Spleen (tissue), 7 donors: ENCODE measurements at regions not wholly inside any gene's neighbourhood (a gene's known extent, or its start where the extent isn't known, plus 50 kb on each side); places are given as distances from the start of the nearest gene placed in this dataset.

Experiments
- POLR2A ChIP-seq, 3 donors: fragments of 450-650 bp; IDR thresholded peaks; one replicate each; pipeline ENCODE4 v1.5.1; 2017; ENCODE audit warnings: antibody characterized with exemption in 3 of 3, mild to moderate bottlenecking in 1 of 3
- TF ChIP-seq, protein P1 (sequence below), 11 experiments: fragments of 200-600 bp in 7 of 11; fragments of 450-650 bp in 4 of 11; sonication (generic) in 4 of 11; IDR thresholded peaks in 8 of 11; conservative IDR thresholded peaks in 3 of 11; 1 replicate in 7 of 11; 2 replicates in 4 of 11; pipeline versions ENCODE4 v1.4.0 to v1.8.0; 2016 to 2021; ENCODE audit warnings: antibody characterized with exemption in 11 of 11, inconsistent platforms in 4 of 11, mild to moderate bottlenecking in 1 of 11
- donor health status: DM: no; HTN: no; CAD: no; lungs with moderate emphysema.
- donor health status: DM: no; HTN: no; CAD: no.
- donor health status: DM: no; HTN: no; CAD: no.

DNA sequence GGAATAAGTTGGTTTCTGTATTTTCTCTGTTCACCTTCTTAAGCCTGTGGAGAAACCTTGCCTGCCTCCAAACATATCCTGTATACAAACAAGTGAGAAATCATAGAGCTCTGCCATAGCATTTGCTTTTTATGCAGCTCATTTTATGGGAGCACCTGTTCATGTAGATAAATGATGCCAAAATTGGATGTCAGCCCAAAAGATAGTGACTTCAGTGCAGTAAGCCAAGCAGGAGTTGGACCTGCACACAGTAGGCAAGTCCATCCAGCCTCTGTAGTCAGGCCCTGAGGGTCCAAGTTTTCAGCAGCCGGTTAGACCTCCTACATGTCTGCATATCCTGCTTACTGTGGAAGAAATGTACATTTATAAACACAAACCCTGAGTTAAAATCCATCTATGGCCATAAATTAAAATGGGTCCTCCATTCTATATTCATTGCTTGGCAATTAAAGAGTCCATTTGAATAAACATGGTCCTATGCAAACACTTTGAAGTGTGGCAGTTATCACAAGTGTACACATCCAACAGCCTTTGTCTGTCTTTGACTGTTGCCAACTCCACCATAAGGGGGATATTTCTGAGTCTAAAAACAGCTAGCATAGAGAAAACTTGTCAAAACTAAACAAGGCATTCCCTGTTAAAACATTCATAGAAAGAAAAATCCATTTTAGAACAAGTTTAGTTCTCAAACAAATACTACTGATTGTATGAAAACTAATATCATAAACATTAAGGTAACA, 847.8 kb downstream of the RPS29 start:
- TF ChIP-seq, protein P1, sequence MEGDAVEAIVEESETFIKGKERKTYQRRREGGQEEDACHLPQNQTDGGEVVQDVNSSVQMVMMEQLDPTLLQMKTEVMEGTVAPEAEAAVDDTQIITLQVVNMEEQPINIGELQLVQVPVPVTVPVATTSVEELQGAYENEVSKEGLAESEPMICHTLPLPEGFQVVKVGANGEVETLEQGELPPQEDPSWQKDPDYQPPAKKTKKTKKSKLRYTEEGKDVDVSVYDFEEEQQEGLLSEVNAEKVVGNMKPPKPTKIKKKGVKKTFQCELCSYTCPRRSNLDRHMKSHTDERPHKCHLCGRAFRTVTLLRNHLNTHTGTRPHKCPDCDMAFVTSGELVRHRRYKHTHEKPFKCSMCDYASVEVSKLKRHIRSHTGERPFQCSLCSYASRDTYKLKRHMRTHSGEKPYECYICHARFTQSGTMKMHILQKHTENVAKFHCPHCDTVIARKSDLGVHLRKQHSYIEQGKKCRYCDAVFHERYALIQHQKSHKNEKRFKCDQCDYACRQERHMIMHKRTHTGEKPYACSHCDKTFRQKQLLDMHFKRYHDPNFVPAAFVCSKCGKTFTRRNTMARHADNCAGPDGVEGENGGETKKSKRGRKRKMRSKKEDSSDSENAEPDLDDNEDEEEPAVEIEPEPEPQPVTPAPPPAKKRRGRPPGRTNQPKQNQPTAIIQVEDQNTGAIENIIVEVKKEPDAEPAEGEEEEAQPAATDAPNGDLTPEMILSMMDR (IDR thresholded peaks at IDR 0.05 in 8 of 11, conservative IDR thresholded peaks at IDR 0.05 in 3 of 11), result no peak
- no peak for TF ChIP-seq POLR2A (IDR thresholded peaks at IDR 0.05)
